DMS 273 (cell line): ENCODE measurements at regions not wholly inside any gene's neighbourhood (a gene's known extent, or its start where the extent isn't known, plus 50 kb on each side); places are given as distances from the start of the nearest gene placed in this dataset.
"Not testable (repeated sequence)": the region's sequence is repeated elsewhere in the genome, so short reads cannot be mapped to it uniquely, and the experiment has no call there.

ENCODE experiments used
- DNase-seq: peaks from one replicate; lab custom pipeline; 2025; ENCODE audit not compliant: unreplicated experiment; lab: John Stamatoyannopoulos, UW

GRCh38 chr7:131122394-131122793 lies 205.3 kb upstream of the MKLN1 start:
- DNase-seq, result no peak

- DNase-seq, result no peak
These were observed 203.6 kb upstream of the MKLN1 start for GRCh38 chr7:131124001-131124629.

GRCh38 chr7:131124867-131125266 lies 202.8 kb upstream of the MKLN1 start:
- DNase-seq, result no peak

GRCh38 chr7:131130324-131130723 lies 197.4 kb upstream of the MKLN1 start:
- DNase-seq, result no peak

GRCh38 chr7:131131012-131131745 lies 196.5 kb upstream of the MKLN1 start:
- DNase-seq, result no peak

GRCh38 chr7:131131746-131132431 lies 195.8 kb upstream of the MKLN1 start:
- DNase-seq, result no peak

GRCh38 chr7:131139462-131139861 lies 188.2 kb upstream of the MKLN1 start:
- DNase-seq, result no peak

- DNase-seq, result no peak
These were observed 186.2 kb upstream of the MKLN1 start for GRCh38 chr7:131141443-131141967.

GRCh38 chr7:131143869-131144268 lies 183.8 kb upstream of the MKLN1 start:
- DNase-seq, result no peak

GRCh38 chr7:131145026-131145425 lies 182.7 kb upstream of the MKLN1 start:
- no peak for DNase-seq

- no peak for DNase-seq
These were observed 181.9 kb upstream of the MKLN1 start for GRCh38 chr7:131145770-131146169.

GRCh38 chr7:131147604-131148003 lies 180.1 kb upstream of the MKLN1 start:
- DNase-seq, result no peak

GRCh38 chr7:131148258-131148657 lies 179.4 kb upstream of the MKLN1 start:
- no peak for DNase-seq

GRCh38 chr7:131148708-131149428 lies 178.8 kb upstream of the MKLN1 start:
- no peak for DNase-seq

GRCh38 chr7:131149429-131149773 lies 178.3 kb upstream of the MKLN1 start:
- DNase-seq, result no peak

GRCh38 chr7:131149840-131150239 lies 177.8 kb upstream of the MKLN1 start:
- DNase-seq, result no peak

GRCh38 chr7:131151034-131151433 lies 176.6 kb upstream of the MKLN1 start:
- DNase-seq, result no peak

GRCh38 chr7:131152766-131153165 lies 174.9 kb upstream of the MKLN1 start:
- DNase-seq, result no peak

- no peak for DNase-seq
These were observed 173.3 kb upstream of the MKLN1 start for GRCh38 chr7:131154380-131154779.

- DNase-seq, result no peak
These were observed 170.0 kb upstream of the MKLN1 start for GRCh38 chr7:131157530-131158243.

GRCh38 chr7:131158244-131158636 lies 169.4 kb upstream of the MKLN1 start:
- DNase-seq, result not testable (repeated sequence)
